SU-DHL-6 (cell line): ENCODE measurements at regions not wholly inside any gene's neighbourhood (a gene's known extent, or its start where the extent isn't known, plus 50 kb on each side); places are given as distances from the start of the nearest gene placed in this dataset.

Experiments
- H2AFZ ChIP-seq: fragments of 200-600 bp; sonication (generic); 2 replicates; pipeline ENCODE4 v1.6.1; 2014; ENCODE audit warnings: low read depth, mild to moderate bottlenecking, moderate library complexity, mixed read lengths, antibody characterized with exemption, low read length; ENCODE audit not compliant: severe bottlenecking
- H3F3A ChIP-seq: fragments of 200-600 bp; shearing (Covaris generic); 2 replicates; pipeline ENCODE4 v1.6.0; 2016; ENCODE audit warnings: antibody characterized with exemption, mild to moderate bottlenecking; ENCODE audit not compliant: insufficient read depth
- H3K27ac ChIP-seq: fragments of 200-600 bp; sonication (generic); 2 replicates; pipeline ENCODE4 v1.5.1; 2016; ENCODE audit warnings: low read depth, mild to moderate bottlenecking, low read length, moderate library complexity, mixed read lengths
- H3K27me3 ChIP-seq: fragments of 200-600 bp; sonication (generic), shearing (Covaris generic); 2 replicates; pipeline ENCODE4 v1.6.0; 2014; ENCODE audit warnings: mild to moderate bottlenecking, low read length
- H3K36me3 ChIP-seq: fragments of 200-600 bp; sonication (generic); 2 replicates; pipeline ENCODE4 v1.6.1; 2014; ENCODE audit warnings: mild to moderate bottlenecking, low read length, mixed read lengths
- H3K4me2 ChIP-seq: fragments of 300-600, 200-600 bp; shearing (Covaris generic), sonication (generic); 2 replicates; pipeline ENCODE4 v1.6.0; 2014; ENCODE audit warnings: low read length, low read depth, mild to moderate bottlenecking; ENCODE audit not compliant: poor library complexity, severe bottlenecking
- H3K4me3 ChIP-seq: fragments of 200-600 bp; sonication (generic); 2 replicates; pipeline ENCODE4 v1.5.1; 2014; ENCODE audit warnings: antibody characterized with exemption, low read length, mild to moderate bottlenecking, mixed read lengths; ENCODE audit not compliant: insufficient read depth, poor library complexity, severe bottlenecking
- H3K79me2 ChIP-seq: fragments of 200-600 bp; sonication (generic); 2 replicates; pipeline ENCODE4 v1.6.1; 2014; ENCODE audit warnings: mild to moderate bottlenecking, low read length, moderate library complexity; ENCODE audit not compliant: insufficient read depth
- H3K9ac ChIP-seq: fragments of 200-600 bp; sonication (generic); 2 replicates; pipeline ENCODE4 v1.7.0; 2014; ENCODE audit warnings: mild to moderate bottlenecking, low read length
- H3K9me2 ChIP-seq: fragments of 200-600 bp; sonication (generic); replicated peaks from 2 replicates; pipeline ENCODE4 v1.6.1; 2014; ENCODE audit warnings: low read length; ENCODE audit not compliant: insufficient read depth
- H3K9me3 ChIP-seq: fragments of 200-600 bp; sonication (generic); 2 replicates; pipeline ENCODE4 v1.6.1; 2014; ENCODE audit warnings: low read length, mixed read lengths; ENCODE audit not compliant: insufficient read depth
- H4K20me1 ChIP-seq: fragments of 200-600 bp; sonication (generic); 2 replicates; pipeline ENCODE4 v1.6.1; 2014; ENCODE audit warnings: low read depth, mild to moderate bottlenecking, antibody characterized with exemption, low read length, moderate library complexity, mixed read lengths
- CTCF ChIP-seq: fragments of 200-600 bp; sonication (generic); IDR thresholded peaks from one replicate; pipeline ENCODE4 v1.5.1; 2017; ENCODE audit warnings: antibody characterized with exemption, mild to moderate bottlenecking, low read length, moderate library complexity; ENCODE audit not compliant: insufficient read depth, poor library complexity, severe bottlenecking
- EZH2phosphoT487 ChIP-seq: fragments of 200-600 bp; sonication (generic), shearing (Covaris generic); conservative IDR thresholded peaks from 2 replicates; pipeline ENCODE4 v1.6.1; 2018; ENCODE audit warnings: mild to moderate bottlenecking, antibody characterized with exemption, low read length, moderate library complexity, mixed read lengths

- H3K9me3 ChIP-seq: no peaks in the 10 kb centered on the region
- no peaks in the 10 kb centered on the region for H3F3A ChIP-seq
- no peaks in the 10 kb centered on the region for H3K79me2 ChIP-seq
- no peaks in the 10 kb centered on the region for H4K20me1 ChIP-seq
- no peaks in the 10 kb centered on the region for H3K36me3 ChIP-seq
- no peak overlapping the region for H3K4me3 ChIP-seq
- no peak overlapping the region for H3K4me2 ChIP-seq
- no peak overlapping the region for H3K9ac ChIP-seq
- no peak overlapping the region for H2AFZ ChIP-seq
- H3K9me2 ChIP-seq: no peaks in the 10 kb centered on the region
- no peaks in the 10 kb centered on the region for H3K27me3 ChIP-seq
- no peak overlapping the region for H3K27ac ChIP-seq
- TF ChIP-seq CTCF (no peak), EZH2phosphoT487 (no peak)
Measured at GRCh38 chr3:25906132-25906906, 116.4 kb downstream of the OXSM start.

GRCh38 chr3:25907081-25907480 is 117.2 kb downstream of the OXSM start:
- no peaks in the 10 kb centered on the region for H3K79me2 ChIP-seq

GRCh38 chr3:25910105-25910504 is 120.2 kb downstream of the OXSM start:
- Histone ChIP-seq H3K36me3 (no peaks in the 10 kb centered on the region), H3K4me2 (no peak overlapping the region), H4K20me1 (no peaks in the 10 kb centered on the region), H3K9me2 (no peaks in the 10 kb centered on the region), H3K9ac (no peak overlapping the region), H3K4me3 (no peak overlapping the region), H3K27ac (no peak overlapping the region), H3K9me3 (no peaks in the 10 kb centered on the region), H3F3A (no peaks in the 10 kb centered on the region), H3K79me2 (no peaks in the 10 kb centered on the region), H3K27me3 (no peaks in the 10 kb centered on the region), H2AFZ (no peak overlapping the region)
- TF ChIP-seq CTCF (no peak), EZH2phosphoT487 (no peak)

More at GRCh38 chr3:25907081-25907480, 117.2 kb downstream of the OXSM start:
- H3F3A ChIP-seq: no peaks in the 10 kb centered on the region
- H3K4me3 ChIP-seq: no peak overlapping the region
- no peak overlapping the region for H3K9ac ChIP-seq
- no peaks in the 10 kb centered on the region for H3K9me2 ChIP-seq
- H3K36me3 ChIP-seq: no peaks in the 10 kb centered on the region
- no peak overlapping the region for H2AFZ ChIP-seq
- H3K4me2 ChIP-seq: no peak overlapping the region
- H3K27ac ChIP-seq: no peak overlapping the region
- TF ChIP-seq CTCF: no peak
- no peak for TF ChIP-seq EZH2phosphoT487
- H3K9me3 ChIP-seq: no peaks in the 10 kb centered on the region
- H3K27me3 ChIP-seq: no peaks in the 10 kb centered on the region
- H4K20me1 ChIP-seq: no peaks in the 10 kb centered on the region
